Hepatocyte (in vitro differentiated cells): ENCODE measurements at regions not wholly inside any gene's neighbourhood (a gene's known extent, or its start where the extent isn't known, plus 50 kb on each side); places are given as distances from the start of the nearest gene placed in this dataset.

Experiments used
- EZH2 ChIP-seq: fragments of 200-600 bp; sonication (generic); IDR thresholded peaks from 2 replicates; pipeline ENCODE4 v1.6.1; 2016; ENCODE audit warnings: antibody characterized with exemption, mild to moderate bottlenecking, borderline replicate concordance
- EZH2phosphoT487 ChIP-seq: fragments of 200-600 bp; sonication (generic); IDR thresholded peaks from one replicate; pipeline ENCODE4 v1.6.1; 2018; ENCODE audit warnings: antibody characterized with exemption, mild to moderate bottlenecking, low read depth, moderate library complexity; ENCODE audit not compliant: unreplicated experiment, severe bottlenecking
- TF ChIP-seq, protein P1 (sequence below): fragments of 200-600 bp; sonication (generic); IDR thresholded peaks from 2 replicates; pipeline ENCODE4 v1.5.1; 2016; ENCODE audit warnings: antibody characterized with exemption, mild to moderate bottlenecking; ENCODE audit not compliant: poor library complexity

DNA sequence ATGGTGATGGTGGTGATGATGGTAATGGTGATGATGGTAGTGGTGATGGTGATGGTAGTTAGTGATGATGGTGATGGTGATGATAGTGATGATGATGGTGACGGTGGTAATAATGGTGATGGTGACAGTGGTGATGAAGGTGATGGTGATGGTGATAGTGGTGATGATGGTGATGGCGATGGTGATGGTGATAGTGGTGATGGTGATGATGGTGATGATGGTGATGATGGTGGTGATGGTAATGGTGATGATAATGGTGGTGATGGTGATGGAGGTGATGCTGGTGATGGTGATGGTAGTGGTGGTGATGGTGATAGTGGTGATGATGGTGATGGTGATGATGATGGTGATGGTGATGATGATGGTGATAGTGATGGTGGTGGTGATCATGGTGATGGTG, 148.7 kb upstream of the TNRC6C start:
- TF ChIP-seq EZH2 (no peak), EZH2phosphoT487 (no peak)
- TF ChIP-seq, protein P1, sequence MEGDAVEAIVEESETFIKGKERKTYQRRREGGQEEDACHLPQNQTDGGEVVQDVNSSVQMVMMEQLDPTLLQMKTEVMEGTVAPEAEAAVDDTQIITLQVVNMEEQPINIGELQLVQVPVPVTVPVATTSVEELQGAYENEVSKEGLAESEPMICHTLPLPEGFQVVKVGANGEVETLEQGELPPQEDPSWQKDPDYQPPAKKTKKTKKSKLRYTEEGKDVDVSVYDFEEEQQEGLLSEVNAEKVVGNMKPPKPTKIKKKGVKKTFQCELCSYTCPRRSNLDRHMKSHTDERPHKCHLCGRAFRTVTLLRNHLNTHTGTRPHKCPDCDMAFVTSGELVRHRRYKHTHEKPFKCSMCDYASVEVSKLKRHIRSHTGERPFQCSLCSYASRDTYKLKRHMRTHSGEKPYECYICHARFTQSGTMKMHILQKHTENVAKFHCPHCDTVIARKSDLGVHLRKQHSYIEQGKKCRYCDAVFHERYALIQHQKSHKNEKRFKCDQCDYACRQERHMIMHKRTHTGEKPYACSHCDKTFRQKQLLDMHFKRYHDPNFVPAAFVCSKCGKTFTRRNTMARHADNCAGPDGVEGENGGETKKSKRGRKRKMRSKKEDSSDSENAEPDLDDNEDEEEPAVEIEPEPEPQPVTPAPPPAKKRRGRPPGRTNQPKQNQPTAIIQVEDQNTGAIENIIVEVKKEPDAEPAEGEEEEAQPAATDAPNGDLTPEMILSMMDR = no peak
